ENCODE measurements at regions not wholly inside any gene's neighbourhood (a gene's known extent, or its start where the extent isn't known, plus 50 kb on each side); places are given as distances from the start of the nearest gene placed in this dataset.

DNA sequence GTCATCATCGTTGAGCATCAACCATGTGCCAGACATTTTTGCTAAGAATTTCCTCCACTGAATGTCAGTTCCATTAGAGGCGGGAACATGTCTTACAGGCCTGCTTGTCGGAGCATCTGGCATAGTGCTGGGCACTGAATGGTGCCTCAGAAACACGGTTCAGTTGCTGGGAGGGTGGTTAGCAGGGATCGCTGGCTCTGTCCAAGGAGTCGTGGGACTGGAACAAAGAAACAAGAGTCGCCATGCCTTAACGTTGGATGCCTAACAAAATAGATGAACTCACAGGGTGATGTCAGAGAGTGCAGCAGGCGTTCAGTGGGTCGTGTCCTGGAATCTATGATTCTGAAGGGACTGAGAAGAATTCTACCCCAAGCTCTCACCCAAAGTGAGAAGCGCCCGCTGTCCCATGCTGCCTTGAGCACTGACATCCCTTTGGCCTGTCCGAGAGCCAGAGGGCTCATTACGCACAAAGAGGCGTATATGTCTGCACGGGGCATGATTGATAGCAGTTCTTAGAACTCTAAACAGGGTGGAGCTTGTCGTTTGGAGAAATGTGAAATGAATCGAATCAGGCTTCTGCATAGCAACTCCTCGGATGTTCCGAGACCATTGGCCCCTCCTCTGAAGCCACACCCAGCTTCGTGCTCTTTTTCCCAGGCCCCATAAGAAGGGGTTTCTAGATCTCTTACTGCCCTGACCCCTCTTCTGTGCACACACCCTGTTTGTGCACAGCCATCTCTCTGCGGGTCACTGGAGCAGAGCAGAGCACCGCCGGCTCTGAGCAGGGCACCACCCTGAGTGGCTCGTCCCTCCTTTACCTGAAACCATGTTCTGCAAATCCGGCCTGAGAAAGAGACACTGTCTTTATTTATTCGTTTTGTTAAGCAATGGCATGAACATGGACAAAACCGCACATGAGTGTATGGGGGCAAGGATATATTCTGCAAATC, 113.1 kb upstream of the B3GAT1 start:
- no peaks in the 10 kb centered on the region for H3K4me1 ChIP-seq
- no peak overlapping the region for H3K4me3 ChIP-seq
- no peaks in the 10 kb centered on the region for H3K36me3 ChIP-seq
- no peaks in the 10 kb centered on the region for H3K9me3 ChIP-seq
- DNase-seq, result peak in 1 of 2 donors; percentile 0
- intact Hi-C loops (cut with DNase I; ENCODE audit: low total_unique reads), result no loop called here
- no peak overlapping the region for H3K27ac ChIP-seq
- TF ChIP-seq, protein P1, sequence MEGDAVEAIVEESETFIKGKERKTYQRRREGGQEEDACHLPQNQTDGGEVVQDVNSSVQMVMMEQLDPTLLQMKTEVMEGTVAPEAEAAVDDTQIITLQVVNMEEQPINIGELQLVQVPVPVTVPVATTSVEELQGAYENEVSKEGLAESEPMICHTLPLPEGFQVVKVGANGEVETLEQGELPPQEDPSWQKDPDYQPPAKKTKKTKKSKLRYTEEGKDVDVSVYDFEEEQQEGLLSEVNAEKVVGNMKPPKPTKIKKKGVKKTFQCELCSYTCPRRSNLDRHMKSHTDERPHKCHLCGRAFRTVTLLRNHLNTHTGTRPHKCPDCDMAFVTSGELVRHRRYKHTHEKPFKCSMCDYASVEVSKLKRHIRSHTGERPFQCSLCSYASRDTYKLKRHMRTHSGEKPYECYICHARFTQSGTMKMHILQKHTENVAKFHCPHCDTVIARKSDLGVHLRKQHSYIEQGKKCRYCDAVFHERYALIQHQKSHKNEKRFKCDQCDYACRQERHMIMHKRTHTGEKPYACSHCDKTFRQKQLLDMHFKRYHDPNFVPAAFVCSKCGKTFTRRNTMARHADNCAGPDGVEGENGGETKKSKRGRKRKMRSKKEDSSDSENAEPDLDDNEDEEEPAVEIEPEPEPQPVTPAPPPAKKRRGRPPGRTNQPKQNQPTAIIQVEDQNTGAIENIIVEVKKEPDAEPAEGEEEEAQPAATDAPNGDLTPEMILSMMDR (IDR thresholded peaks at IDR 0.05), result no peak
- no peak for TF ChIP-seq POLR2A (IDR thresholded peaks at IDR 0.05)
- H3K27me3 ChIP-seq, result no peaks in the 10 kb centered on the region

DNA sequence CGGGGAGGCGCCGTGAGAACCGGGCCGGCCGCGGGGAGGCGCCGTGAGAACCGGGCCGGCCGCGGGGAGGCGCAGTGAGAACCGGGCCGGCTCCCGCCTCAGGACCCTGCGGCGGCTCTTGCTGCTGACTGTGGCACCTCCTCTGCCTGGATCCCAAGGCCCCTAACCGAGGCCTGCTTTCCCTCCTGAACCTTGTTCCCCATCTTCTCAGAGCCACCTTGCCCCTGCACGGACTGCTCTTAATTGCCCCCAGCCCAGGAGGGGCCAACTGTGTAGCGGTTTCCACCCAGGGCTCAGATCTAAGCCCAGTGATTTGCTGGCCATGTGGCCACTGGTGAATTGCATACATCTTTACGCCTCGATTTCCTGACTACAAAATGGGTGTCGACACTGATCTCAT, 112.2 kb upstream of the B3GAT1 start:
- no peak for DNase-seq
- Histone ChIP-seq H3K9me3 (no peaks in the 10 kb centered on the region), H3K27ac (no peak overlapping the region), H3K36me3 (no peaks in the 10 kb centered on the region), H3K4me1 (no peaks in the 10 kb centered on the region), H3K27me3 (no peaks in the 10 kb centered on the region), H3K4me3 (no peak overlapping the region)
- intact Hi-C loops (cut with DNase I; ENCODE audit: low total_unique reads), result no loop called here
- TF ChIP-seq POLR2A (IDR thresholded peaks at IDR 0.05), result no peak
- TF ChIP-seq, protein P1 (IDR thresholded peaks at IDR 0.05), result no peak

DNA sequence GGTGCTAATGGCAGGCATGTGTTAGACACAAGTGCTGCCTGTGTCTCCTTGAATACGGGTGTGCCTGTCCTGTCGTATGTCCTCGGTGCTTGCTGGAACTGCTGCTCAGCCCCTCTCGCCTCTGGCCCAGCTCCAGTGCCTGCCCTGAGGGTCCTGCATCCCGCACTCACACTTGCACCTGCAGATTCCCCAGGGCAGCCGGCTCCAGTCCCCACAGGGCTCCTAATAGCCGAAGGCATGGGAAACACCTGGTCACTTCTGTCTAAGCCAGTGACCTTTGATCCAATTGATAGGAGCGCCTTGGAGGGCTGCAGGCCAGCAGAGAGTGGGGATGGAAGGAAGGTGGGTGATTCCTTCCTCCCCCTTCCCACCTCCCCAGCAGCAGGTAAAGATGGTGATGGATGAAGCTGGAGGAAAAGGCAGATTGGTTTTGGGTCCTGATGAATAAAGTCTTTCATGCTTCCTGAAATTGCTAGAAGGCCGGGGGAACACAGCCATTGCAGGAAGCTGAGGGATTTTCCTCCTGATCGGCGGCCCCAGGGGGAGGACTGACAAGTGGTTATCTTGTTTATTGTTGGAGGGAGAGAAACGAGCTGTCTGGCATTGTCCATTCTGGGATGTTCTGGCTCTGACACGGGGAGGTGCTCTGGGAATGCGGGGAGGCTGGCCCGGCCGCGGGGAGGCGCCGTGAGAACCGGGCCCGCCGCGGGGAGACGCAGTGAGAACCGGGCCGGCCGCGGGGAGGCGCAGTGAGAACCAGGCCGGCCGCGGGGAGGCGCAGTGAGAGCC, 110.9 kb upstream of the B3GAT1 start:
- Histone ChIP-seq H3K9me3 (no peaks in the 10 kb centered on the region), H3K4me1 (no peaks in the 10 kb centered on the region), H3K36me3 (no peaks in the 10 kb centered on the region), H3K27ac (no peak overlapping the region), H3K4me3 (no peak overlapping the region), H3K27me3 (no peaks in the 10 kb centered on the region)
- no peak for DNase-seq
- TF ChIP-seq POLR2A (IDR thresholded peaks at IDR 0.05), result no peak
- TF ChIP-seq, protein P1 (IDR thresholded peaks at IDR 0.05), result no peak
- intact Hi-C loops (cut with DNase I; ENCODE audit: low total_unique reads), result no loop called here

DNA sequence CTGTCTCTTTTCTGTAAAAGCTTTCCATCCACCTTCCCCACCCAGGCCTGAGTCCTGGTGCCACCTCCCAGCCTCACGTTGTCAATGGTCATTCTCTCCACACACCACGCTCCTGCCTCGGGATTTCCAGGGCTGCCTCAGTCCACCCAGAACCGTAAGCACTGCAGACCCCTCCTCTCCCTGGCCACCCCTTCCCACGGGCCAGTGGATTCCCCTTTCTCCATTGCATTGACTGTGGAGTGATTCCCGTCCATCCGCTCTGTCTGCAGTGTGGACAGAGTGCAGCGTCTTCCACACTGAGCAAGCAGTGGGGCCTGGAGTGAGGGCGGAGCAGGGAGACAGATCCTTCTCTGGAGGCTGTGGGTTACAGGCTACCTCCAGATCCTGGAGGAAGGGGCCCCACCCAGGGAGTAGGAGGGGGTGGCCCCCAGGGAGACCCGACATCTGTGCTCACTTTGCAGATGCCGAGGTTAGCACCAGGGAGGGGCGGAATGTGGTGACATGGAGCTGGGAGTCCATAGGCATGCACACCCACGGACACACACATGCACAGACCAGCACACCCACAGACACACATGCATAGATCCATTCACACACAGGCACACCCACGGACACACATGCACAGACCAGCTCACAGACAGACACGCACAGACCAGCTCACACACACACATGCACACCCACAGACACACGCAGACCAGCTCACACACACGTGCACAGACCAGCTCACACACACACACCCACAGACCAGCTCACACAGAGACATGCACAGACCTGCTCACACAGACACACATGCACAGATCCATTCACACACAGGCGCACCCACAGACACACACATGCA, 109.6 kb upstream of the B3GAT1 start:
- H3K27me3 ChIP-seq, result no peaks in the 10 kb centered on the region
- H3K27ac ChIP-seq, result no peak overlapping the region
- no peaks in the 10 kb centered on the region for H3K9me3 ChIP-seq
- no peaks in the 10 kb centered on the region for H3K4me1 ChIP-seq
- TF ChIP-seq, protein P1 (IDR thresholded peaks at IDR 0.05), result no peak
- TF ChIP-seq POLR2A (IDR thresholded peaks at IDR 0.05), result no peak
- H3K4me3 ChIP-seq, result no peak overlapping the region
- no peaks in the 10 kb centered on the region for H3K36me3 ChIP-seq
- no peak for DNase-seq
- intact Hi-C loops (cut with DNase I; ENCODE audit: low total_unique reads), result no loop called here

All from uterus (tissue), 3 donors.